ENCODE measurements at regions not wholly inside any gene's neighbourhood (a gene's known extent, or its start where the extent isn't known, plus 50 kb on each side); places are given as distances from the start of the nearest gene placed in this dataset.

DNA sequence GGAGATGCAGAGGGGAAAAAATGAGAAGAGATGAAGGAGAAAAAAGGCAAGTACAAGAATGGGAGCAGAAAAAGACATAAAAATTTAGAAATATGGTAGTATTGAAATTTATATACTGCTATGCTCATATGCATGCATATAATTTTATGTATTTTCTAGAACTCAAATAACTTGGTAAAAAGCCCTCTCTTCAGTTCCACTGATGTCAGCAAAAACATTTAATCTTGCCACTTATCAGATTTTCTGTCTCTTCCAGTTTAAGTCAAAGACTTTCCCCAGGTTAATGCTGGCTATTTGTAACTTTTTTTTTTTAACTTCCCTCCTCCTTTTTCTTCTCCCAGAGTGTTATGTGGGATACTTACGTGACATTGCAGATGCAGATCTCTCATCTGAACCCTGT is 617.5 kb upstream of the CPEB2 start:
- Histone ChIP-seq H3K4me1 (ENCODE audit: insufficient read depth) (no peaks in the 10 kb centered on the region), H3K27me3 (ENCODE audit: insufficient read depth) (no peaks in the 10 kb centered on the region), H3K9me2 (ENCODE audit: insufficient read depth) (0 out of 2 replicates have a peak, but pooled peaks cover 6% of the 10 kb centered on the region), H3K4me3 (no peak overlapping the region), H4K20me1 (replicated peaks; ENCODE audit: insufficient read depth) (no peaks in the 10 kb centered on the region), H3K27ac (ENCODE audit: low read depth) (no peak overlapping the region), H2AFZ (no peak overlapping the region), H3K36me3 (ENCODE audit: insufficient read depth) (no peaks in the 10 kb centered on the region), H3F3A (replicated peaks; ENCODE audit: low read depth) (no peaks in the 10 kb centered on the region), H3K79me2 (replicated peaks; ENCODE audit: insufficient read depth) (no peaks in the 10 kb centered on the region), H3K4me2 (no peak overlapping the region)
- no peak for ATAC-seq
- Mint-ChIP-seq H3K4me1 (peaks cover 4% of the 10 kb centered on the region; the same call in 1 of the 3 replicates), H3K36me3 (ENCODE audit: low read depth) (peaks cover 4% of the 10 kb centered on the region; the same call in 1 of the 3 replicates), H3K27me3 (ENCODE audit: insufficient read depth, low read depth, poor library complexity) (no peaks in the 10 kb centered on the region), H3K27ac (no peak overlapping the region), H3K4me3 (no peak overlapping the region), H3K9me3 (peaks cover 3% of the 10 kb centered on the region; the same call in 2 of the 3 replicates)
- TF ChIP-seq NANOG (IDR thresholded peaks at IDR 0.05; ENCODE audit: borderline replicate concordance) = no peak
- no peak for TF ChIP-seq EZH2 (IDR thresholded peaks at IDR 0.05; ENCODE audit: low read depth, unreplicated experiment)
- TF ChIP-seq CREB1 (CRISPR knock-in tag; IDR thresholded peaks at IDR 0.05; ENCODE audit: low read depth) = no peak
- no peak for TF ChIP-seq STAT1 (IDR thresholded peaks at IDR 0.05; ENCODE audit: unreplicated experiment)
- TF ChIP-seq, protein P1, sequence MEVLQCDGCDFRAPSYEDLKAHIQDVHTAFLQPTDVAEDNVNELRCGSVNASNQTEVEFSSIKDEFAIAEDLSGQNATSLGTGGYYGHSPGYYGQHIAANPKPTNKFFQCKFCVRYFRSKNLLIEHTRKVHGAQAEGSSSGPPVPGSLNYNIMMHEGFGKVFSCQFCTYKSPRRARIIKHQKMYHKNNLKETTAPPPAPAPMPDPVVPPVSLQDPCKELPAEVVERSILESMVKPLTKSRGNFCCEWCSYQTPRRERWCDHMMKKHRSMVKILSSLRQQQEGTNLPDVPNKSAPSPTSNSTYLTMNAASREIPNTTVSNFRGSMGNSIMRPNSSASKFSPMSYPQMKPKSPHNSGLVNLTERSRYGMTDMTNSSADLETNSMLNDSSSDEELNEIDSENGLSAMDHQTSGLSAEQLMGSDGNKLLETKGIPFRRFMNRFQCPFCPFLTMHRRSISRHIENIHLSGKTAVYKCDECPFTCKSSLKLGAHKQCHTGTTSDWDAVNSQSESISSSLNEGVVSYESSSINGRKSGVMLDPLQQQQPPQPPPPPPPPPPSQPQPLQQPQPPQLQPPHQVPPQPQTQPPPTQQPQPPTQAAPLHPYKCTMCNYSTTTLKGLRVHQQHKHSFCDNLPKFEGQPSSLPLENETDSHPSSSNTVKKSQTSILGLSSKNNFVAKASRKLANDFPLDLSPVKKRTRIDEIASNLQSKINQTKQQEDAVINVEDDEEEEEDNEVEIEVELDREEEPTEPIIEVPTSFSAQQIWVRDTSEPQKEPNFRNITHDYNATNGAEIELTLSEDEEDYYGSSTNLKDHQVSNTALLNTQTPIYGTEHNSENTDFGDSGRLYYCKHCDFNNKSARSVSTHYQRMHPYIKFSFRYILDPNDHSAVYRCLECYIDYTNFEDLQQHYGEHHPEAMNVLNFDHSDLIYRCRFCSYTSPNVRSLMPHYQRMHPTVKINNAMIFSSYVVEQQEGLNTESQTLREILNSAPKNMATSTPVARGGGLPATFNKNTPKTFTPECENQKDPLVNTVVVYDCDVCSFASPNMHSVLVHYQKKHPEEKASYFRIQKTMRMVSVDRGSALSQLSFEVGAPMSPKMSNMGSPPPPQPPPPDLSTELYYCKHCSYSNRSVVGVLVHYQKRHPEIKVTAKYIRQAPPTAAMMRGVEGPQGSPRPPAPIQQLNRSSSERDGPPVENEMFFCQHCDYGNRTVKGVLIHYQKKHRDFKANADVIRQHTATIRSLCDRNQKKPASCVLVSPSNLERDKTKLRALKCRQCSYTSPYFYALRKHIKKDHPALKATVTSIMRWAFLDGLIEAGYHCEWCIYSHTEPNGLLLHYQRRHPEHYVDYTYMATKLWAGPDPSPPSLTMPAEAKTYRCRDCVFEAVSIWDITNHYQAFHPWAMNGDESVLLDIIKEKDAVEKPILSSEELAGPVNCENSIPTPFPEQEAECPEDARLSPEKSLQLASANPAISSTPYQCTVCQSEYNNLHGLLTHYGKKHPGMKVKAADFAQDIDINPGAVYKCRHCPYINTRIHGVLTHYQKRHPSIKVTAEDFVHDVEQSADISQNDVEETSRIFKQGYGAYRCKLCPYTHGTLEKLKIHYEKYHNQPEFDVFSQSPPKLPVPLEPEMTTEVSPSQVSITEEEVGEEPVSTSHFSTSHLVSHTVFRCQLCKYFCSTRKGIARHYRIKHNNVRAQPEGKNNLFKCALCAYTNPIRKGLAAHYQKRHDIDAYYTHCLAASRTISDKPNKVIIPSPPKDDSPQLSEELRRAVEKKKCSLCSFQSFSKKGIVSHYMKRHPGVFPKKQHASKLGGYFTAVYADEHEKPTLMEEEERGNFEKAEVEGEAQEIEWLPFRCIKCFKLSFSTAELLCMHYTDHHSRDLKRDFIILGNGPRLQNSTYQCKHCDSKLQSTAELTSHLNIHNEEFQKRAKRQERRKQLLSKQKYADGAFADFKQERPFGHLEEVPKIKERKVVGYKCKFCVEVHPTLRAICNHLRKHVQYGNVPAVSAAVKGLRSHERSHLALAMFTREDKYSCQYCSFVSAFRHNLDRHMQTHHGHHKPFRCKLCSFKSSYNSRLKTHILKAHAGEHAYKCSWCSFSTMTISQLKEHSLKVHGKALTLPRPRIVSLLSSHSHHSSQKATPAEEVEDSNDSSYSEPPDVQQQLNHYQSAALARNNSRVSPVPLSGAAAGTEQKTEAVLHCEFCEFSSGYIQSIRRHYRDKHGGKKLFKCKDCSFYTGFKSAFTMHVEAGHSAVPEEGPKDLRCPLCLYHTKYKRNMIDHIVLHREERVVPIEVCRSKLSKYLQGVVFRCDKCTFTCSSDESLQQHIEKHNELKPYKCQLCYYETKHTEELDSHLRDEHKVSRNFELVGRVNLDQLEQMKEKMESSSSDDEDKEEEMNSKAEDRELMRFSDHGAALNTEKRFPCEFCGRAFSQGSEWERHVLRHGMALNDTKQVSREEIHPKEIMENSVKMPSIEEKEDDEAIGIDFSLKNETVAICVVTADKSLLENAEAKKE (CRISPR knock-in tag; IDR thresholded peaks at IDR 0.05) = no peak
- no peak for TF ChIP-seq ZNF114 (CRISPR knock-in tag; IDR thresholded peaks at IDR 0.05)
- TF ChIP-seq, protein P2, sequence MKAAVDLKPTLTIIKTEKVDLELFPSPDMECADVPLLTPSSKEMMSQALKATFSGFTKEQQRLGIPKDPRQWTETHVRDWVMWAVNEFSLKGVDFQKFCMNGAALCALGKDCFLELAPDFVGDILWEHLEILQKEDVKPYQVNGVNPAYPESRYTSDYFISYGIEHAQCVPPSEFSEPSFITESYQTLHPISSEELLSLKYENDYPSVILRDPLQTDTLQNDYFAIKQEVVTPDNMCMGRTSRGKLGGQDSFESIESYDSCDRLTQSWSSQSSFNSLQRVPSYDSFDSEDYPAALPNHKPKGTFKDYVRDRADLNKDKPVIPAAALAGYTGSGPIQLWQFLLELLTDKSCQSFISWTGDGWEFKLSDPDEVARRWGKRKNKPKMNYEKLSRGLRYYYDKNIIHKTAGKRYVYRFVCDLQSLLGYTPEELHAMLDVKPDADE (IDR thresholded peaks at IDR 0.05) = no peak
- no peak for TF ChIP-seq POLR2AphosphoS5 (IDR thresholded peaks at IDR 0.05; ENCODE audit: low read depth)
- TF ChIP-seq, protein P3, sequence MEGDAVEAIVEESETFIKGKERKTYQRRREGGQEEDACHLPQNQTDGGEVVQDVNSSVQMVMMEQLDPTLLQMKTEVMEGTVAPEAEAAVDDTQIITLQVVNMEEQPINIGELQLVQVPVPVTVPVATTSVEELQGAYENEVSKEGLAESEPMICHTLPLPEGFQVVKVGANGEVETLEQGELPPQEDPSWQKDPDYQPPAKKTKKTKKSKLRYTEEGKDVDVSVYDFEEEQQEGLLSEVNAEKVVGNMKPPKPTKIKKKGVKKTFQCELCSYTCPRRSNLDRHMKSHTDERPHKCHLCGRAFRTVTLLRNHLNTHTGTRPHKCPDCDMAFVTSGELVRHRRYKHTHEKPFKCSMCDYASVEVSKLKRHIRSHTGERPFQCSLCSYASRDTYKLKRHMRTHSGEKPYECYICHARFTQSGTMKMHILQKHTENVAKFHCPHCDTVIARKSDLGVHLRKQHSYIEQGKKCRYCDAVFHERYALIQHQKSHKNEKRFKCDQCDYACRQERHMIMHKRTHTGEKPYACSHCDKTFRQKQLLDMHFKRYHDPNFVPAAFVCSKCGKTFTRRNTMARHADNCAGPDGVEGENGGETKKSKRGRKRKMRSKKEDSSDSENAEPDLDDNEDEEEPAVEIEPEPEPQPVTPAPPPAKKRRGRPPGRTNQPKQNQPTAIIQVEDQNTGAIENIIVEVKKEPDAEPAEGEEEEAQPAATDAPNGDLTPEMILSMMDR (conservative IDR thresholded peaks at IDR 0.05; ENCODE audit: low read depth in 2 of 2) = no peak
- TF ChIP-seq, protein P4, sequence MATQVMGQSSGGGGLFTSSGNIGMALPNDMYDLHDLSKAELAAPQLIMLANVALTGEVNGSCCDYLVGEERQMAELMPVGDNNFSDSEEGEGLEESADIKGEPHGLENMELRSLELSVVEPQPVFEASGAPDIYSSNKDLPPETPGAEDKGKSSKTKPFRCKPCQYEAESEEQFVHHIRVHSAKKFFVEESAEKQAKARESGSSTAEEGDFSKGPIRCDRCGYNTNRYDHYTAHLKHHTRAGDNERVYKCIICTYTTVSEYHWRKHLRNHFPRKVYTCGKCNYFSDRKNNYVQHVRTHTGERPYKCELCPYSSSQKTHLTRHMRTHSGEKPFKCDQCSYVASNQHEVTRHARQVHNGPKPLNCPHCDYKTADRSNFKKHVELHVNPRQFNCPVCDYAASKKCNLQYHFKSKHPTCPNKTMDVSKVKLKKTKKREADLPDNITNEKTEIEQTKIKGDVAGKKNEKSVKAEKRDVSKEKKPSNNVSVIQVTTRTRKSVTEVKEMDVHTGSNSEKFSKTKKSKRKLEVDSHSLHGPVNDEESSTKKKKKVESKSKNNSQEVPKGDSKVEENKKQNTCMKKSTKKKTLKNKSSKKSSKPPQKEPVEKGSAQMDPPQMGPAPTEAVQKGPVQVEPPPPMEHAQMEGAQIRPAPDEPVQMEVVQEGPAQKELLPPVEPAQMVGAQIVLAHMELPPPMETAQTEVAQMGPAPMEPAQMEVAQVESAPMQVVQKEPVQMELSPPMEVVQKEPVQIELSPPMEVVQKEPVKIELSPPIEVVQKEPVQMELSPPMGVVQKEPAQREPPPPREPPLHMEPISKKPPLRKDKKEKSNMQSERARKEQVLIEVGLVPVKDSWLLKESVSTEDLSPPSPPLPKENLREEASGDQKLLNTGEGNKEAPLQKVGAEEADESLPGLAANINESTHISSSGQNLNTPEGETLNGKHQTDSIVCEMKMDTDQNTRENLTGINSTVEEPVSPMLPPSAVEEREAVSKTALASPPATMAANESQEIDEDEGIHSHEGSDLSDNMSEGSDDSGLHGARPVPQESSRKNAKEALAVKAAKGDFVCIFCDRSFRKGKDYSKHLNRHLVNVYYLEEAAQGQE (IDR thresholded peaks at IDR 0.05; ENCODE audit: unreplicated experiment) = no peak
- no peak for TF ChIP-seq EZH2phosphoT487 (IDR thresholded peaks at IDR 0.05; ENCODE audit: unreplicated experiment)
- TF ChIP-seq JUNB (IDR thresholded peaks at IDR 0.05; ENCODE audit: unreplicated experiment) = no peak
- no peak for DNase-seq (ENCODE audit: low spot score)

Data from GM23338 (cell line).